ENCODE measurements at regions not wholly inside any gene's neighbourhood (a gene's known extent, or its start where the extent isn't known, plus 50 kb on each side); places are given as distances from the start of the nearest gene placed in this dataset.

DNA sequence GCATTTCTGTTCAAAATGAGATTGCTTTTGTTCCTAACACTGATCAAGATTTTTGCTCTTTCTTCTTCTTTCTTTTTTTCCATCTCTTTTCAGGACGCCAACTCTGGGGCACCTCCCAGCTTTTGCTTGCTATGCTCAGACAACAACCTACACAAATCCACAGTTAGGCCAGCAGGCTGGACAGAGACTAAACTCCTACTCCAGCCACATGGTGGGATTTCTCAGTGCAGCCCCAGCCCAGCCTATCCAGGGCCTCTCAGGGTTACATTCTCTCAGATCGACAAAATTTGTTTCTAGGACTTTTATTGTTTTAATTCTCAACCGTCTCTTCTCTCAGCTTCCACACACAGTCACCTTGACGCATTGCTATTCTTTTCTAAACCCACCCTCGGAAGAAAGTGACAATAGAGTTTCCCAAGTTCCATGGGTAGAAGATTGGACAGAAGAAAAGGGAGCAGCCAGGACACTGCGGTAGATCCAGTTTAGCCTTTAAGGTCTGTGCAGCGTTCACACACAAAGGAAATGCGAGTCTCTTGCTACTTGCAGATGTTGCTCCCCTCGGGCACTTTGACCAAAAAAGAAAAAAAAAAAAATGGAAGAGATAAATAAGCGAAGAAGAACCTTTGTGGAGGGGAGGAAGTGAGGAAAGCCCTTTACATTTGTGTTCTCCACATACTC, 588.6 kb upstream of the GRAMD2B start:
- TF ChIP-seq, protein P1, sequence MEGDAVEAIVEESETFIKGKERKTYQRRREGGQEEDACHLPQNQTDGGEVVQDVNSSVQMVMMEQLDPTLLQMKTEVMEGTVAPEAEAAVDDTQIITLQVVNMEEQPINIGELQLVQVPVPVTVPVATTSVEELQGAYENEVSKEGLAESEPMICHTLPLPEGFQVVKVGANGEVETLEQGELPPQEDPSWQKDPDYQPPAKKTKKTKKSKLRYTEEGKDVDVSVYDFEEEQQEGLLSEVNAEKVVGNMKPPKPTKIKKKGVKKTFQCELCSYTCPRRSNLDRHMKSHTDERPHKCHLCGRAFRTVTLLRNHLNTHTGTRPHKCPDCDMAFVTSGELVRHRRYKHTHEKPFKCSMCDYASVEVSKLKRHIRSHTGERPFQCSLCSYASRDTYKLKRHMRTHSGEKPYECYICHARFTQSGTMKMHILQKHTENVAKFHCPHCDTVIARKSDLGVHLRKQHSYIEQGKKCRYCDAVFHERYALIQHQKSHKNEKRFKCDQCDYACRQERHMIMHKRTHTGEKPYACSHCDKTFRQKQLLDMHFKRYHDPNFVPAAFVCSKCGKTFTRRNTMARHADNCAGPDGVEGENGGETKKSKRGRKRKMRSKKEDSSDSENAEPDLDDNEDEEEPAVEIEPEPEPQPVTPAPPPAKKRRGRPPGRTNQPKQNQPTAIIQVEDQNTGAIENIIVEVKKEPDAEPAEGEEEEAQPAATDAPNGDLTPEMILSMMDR (conservative IDR thresholded peaks at IDR 0.05; ENCODE audit: low read depth, low read length) = no peak
- TF ChIP-seq EZH2 (IDR thresholded peaks at IDR 0.05; ENCODE audit: low read length, unreplicated experiment) = no peak
